ENCODE measurements at regions not wholly inside any gene's neighbourhood (a gene's known extent, or its start where the extent isn't known, plus 50 kb on each side); places are given as distances from the start of the nearest gene placed in this dataset.

DNA sequence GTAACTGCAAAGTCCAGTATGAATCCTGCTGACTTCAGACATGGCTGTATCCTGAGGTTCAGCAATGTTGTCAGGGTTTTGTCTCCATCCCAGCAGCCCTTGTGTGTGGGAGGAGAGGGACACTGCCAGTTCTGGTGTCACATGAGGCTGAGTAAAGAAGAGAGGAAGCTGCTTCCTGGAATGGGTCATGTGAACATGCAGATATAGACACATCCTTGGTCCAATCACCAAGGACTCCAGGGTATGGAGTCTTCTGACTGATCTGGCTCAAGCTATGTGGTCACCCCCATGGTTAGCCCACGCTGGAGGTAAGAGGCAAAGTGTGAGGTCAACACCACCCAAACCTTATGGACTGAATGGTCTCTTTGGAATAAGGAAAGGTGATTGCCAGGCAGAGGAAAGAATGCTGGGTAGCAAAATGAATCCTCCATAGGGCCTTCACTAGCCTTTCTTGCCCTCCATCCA is 134.4 kb upstream of the SLC1A4 start:
- DNase-seq (ENCODE audit: low read depth): peak; percentile 64

DNA sequence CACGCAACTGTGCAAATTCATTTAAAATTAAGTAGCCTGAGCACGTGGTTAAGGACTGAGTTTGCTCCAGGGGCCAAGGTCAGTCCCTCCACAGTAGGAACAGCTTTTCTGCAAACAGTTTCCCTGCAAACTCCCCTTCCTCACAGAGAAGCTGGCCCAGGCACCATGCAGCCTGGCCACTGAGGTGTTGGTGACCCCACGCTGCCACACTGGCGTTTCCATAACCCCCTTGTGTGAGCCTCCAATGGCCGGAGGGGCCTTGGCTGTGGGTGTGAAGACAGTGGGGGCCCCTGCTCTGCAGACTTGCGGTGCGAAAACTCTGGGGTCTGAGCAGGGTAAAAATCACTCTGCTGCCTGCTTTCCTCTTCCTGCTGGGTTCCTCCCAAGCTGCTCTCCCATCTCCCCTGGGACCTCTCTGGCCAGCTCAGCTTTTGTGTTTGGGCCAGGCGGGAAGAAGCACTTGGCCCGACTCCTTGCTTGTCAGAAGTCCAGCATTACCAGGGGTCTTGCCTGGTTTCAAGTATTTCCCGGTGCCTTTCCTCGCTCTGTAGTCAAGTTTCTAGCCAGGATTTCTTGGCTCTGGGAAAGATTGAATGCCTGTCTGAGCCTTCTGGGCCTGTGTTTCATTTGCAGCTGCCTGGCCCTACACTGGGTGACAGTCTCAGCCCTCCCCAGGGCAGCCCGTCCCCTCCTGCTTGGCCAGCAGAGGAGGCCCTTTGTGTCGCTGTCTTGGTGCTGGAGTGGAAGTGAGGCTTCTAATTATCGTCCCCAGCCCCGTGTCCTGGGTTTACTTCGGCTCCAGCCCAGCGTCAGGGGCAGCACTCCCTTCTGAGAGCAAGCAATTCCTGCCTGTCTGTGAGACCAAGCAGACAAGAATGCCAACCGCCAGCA is 131.4 kb upstream of the SLC1A4 start:
- peak; percentile 84 for DNase-seq (ENCODE audit: low read depth)

DNA sequence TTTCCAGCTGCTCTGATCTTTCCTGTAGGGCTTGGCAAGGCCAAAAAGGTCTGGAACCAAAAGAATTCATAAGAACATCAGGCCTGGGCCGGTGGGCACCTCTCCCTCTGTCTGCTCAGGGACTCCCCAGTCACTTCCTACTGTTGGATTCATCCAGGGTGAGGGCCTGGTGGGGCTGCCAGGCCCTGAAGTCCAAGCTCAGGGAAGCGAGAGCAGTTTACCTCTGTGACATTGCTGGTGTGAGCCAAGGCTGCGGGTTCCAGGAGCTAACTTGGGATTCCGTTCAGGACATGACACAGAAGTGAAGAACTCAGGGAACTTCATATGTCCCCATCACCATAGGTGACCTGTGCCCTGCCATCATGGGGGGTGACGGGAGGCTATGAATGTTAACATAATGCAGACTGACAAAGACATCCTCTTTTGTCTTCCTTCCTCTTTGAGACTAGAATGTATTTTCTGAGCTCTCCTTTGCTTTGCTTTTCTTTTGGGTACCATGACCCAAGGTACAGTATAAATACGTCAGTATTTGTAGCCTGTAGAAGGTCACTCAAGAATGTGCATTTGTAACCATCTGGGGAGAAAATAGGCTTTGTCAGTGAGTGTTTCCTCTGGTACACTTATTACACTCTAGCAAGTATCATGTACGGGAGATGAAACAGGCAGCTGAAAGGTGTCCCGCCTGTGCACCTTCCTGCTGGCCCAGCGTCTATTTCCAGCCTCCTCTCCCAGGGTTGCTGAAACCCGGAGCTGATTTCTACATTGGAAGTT is 130.5 kb upstream of the SLC1A4 start:
- no peak for DNase-seq (ENCODE audit: low read depth)

DNA sequence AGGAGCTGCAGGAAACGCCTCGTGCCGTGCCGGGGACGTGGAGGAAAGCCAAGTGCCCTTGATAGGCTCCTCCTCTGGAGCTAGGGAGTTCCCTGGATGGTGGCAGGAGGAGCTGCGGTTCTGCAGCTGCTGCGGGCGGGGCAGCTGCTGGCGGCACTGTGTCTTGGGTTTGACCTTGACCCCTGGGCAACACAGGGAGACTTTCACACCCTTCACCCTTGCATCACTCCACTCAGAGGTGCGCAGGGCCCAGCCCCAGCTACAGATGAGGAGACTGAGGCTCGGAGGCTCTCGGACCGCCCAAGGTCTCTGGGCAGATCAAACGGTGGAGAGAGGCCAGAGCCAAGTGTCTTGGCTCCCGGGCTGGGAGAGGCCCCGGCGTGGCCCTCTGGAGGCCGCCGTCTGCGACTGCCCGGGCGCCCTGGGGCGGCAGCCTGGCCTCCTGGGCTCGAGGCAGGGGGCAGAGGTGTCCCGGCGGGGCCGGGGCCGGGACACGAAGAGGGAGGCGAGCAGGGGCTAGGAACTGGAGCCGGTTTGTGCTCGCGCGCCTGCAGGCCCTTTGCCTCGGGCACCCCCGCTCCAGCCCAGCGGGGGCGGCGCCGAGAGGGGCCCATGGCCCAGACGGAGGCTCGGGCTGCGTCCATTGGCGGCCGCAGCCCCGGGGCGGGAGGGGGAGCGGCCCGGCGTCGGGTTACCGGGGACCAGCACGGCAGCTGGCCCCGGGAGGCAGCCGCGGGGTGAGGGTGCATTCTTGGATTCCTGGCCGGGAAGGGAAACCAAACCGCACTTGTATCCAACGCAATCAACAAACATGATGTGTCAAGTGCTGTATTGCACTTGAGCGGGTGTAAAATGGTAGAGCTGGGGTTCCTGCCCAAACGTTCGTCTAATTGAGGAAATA is 129.6 kb upstream of the SLC1A4 start:
- peak; percentile 99 for DNase-seq (ENCODE audit: low read depth)

DNA sequence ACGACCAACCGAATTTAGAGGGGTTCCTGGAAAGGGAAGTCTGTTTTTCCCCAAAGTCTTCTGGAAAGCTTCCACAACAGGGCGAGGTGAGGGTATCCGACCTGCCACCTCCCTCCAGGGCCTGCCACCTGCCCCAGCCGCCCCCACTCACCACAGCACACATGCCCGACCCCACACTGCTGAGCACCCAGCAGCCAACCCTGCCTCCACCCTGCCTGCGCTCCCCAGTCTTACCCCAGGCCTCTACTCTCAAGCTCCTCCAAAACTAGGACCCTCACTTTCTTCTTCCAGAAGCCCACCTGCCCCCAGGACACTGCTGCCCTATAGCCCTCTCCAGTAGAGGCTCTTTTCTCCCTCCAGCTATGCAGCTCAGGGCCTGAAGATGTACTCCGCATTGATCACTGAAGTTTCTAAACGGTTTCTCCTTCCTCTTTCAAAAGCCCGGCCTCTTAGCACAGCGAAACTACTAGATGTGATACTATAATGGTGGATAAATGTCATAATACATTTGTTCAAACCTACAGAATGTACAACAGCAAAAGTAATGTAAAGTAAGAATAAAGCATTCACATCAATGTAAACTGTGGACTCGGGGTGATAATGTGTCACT is 128.8 kb upstream of the SLC1A4 start:
- DNase-seq (ENCODE audit: low read depth): no peak

DNA sequence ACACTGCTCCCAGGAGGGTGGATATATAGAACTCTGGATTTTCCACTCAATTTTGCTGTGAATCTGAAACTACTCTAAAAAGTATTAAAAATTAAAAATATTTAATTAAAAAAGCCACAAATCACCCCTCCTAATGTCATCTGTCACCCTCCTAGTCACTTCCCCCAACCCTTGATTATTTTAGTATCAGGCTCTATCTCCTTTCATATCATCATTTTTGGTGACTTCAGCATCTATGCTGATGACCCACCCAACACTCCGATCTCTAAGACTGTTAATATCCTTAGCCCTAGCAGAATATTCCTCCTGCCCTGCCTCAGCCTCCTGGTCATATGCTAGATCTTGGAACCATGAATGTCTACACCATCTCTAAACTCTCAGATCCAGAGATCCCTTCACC is 128.3 kb upstream of the SLC1A4 start:
- DNase-seq (ENCODE audit: low read depth): no peak

DNA sequence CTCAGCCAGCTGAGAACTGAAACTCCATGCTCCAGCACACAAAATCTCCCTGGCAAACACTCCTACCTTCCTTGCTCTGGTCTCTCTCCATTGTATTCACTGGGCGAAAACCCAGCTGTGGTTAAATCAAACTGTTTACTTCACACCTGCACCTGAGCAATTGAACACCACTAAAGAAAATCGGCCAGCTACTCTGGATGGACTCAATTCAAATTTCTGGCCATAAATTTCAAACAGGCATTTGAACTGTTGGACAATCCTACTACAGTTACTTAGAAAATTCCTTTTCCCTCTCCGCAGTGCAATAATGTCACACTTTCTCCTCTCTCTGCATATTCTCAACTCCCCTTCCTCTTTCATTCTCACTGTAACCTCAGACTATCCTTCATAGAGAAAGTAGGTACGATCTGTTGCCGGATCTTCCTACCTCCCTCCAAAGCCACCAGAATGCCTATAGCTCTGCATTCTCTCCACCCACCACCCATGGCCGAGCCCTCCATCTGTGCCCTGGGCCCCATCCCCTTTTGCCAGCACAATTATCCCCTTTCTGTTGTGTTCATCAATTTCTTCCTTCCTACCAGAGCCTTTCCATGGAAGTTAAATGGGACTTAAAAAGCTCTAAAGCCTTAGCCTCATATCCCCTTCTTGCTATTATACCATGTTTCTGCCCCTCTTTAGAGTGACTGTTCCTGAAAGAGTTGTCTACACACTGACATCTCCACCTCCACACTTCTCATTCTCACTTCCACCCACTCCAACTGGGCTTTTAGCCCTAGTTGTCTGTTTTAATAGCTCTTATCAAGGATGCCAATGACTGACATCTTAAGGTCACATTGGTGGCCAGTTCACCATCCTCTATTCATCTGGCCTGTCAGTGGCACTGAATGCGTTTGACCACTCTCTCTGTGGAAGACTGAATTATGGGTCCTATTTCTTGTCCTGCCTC is 127.5 kb upstream of the SLC1A4 start:
- no peak for DNase-seq (ENCODE audit: low read depth)

DNA sequence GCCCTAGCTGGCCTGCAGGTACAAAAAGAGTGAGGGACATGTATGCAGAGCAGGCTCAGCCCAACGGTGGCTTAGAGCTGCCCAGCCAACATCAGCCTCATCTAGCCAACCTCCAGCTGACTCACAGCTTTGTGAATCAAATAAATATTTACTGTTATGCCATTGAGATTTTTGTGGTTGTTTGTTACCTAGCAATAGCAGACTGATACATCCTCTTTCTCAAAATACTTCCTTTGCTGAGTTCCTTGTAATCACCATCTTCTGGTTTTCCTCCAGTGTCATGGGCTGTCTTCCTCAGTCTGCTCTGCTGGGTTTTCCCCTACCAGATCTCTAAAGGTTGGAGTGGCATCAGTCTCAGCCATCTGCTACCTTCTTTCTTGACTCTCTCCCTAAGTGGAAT is 126.6 kb upstream of the SLC1A4 start:
- no peak for DNase-seq (ENCODE audit: low read depth)

DNA sequence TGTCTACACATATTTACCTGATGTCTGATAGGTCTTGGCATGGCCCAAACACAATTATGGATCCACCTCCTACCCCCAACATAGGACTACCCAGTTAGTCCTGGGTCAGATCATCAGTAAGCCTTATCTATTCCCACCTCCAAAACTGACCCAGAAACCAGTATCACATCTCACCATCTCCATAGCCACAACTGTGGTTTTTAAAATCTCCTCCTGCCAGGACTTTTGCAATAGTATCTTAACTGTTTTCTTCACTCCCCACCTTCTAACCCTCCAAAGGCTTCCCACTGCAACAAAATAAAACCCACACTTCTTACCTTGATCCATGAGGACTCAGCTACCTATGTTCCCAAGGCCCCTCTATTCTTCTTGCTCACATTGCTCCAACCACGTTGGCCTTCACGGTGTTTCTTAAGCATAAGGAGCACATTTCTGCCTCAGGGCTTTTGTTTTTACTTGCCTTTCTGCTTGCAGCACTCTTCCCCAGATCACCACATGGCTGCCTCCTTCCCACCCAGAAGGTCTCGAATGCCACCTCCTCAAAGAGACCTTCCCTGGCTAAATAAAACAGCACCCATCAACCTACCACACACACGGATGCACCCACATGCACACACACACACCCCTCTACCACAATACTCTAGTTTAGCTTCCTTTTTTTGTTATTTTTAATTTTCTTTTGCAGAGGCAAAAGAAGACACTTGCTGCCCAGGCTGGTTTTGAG is 125.9 kb upstream of the SLC1A4 start:
- no peak for DNase-seq (ENCODE audit: low read depth)

DNA sequence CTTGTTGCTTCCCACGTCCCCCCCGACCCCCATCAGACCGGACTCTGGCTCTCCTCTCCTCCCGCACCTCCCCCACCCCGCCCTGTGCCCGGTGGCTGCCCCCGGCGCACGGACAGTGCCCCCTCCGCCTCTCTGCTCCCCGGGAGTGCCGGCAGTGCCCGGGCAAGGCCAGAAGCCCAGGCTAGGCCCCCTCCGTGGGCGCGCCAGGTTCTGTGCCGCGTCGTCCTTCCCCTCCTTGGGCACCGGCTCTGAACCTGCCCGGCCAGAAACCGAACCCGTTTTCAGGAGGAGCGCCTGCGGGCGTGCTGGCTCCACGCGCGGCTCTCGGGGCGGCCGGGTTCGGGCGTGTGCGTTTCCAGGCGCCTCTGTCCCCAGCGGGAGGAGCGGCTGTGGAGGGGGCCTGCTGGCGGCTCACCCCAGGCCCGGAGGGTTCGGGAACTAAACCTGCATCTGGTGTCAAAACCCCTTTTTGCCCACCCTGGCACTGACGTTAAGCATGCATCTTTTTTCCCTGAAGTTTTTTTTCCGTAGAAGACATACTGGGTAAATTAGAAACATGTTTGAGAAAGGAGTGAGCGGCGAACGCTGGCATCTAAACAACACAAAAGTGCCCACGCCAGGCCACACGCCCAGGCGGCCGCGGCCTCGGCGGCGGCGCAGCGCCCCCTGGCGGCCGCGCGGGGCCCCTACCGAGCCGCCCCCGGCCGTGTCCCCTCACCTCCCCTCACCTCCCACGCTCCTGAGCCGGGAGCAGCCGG is 123.9 kb upstream of the SLC1A4 start:
- DNase-seq (ENCODE audit: low read depth): peak; percentile 62

DNA sequence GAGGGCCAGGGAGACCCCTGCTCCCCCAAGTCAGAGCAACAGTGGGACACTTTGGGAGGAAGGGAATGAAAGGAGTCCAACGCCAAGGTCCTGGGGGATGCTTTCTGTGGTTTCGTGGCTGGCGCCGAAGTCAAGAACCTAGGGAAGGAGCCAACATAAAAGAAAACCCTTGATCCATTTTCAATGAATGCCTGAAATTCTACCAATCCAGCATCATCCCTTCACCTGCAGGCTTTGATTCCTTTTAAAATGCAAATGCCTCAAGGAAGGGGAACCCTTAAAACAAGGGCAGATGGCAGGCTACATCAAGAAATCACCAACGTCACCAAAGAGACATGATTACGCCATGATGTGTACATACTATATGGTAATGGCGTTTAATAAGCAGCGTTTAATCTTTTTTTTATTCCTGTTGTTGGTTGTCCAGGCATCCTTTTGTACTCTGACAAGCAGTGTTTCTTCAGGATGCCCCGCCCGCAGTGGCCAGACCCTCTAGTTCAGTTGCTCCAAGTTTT is 123.3 kb upstream of the SLC1A4 start:
- no peak for DNase-seq (ENCODE audit: low read depth)

DNA sequence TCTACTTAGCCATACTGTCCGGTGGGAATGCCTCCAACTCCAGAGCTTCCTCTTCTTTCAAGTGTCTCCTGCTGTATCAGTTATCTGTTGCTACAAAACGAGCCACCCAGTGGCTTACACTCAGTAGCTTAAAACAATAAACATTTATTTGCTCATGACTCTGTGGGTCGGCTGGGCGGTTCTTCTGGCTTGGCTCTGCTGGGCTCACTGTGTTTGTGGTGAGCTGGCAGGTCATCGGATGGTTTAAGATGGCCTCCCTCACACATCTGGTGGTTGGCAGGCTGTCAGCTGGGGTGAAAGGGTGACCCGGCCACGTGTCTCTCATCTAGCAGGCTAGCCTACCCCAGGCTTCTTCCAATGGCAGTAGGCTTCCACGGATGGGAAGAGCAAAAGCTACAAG is 122.4 kb upstream of the SLC1A4 start:
- peak; percentile 98 for DNase-seq (ENCODE audit: low read depth)

DNA sequence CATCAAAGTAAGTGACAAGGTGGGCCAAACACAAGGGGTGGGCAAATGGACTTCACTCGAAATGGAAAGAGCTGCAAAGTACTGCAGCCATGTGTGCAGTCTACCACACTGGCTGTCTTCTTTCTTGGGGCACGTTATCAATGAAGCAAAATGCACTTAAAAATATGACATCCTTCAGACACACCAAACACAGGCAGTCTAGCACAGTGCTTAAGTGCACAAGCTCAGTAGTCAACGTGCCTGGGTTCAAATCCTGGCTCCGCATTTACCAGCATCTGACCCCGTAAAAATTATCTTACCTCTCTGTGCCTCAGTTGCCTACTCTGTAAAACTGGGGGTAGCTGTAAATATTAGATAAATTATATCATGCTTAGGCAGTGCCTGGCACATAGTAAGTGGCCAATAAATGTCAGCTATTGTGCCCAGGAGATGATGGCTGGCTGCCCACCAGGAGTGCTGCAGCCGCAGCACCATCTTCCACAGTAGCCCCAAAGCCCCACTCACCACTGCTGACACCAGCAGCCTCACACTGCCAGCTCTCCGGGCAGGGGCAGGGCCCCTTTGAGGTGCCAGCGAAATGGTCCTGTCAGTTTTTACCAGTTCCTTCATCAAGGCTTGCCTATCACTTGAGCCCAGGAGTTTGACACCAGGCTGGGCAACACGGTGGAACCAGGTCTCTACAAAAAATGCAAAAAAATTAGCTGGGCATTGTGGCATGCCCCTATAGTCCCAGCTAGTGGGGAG is 121.8 kb upstream of the SLC1A4 start:
- DNase-seq (ENCODE audit: low read depth): no peak

DNA sequence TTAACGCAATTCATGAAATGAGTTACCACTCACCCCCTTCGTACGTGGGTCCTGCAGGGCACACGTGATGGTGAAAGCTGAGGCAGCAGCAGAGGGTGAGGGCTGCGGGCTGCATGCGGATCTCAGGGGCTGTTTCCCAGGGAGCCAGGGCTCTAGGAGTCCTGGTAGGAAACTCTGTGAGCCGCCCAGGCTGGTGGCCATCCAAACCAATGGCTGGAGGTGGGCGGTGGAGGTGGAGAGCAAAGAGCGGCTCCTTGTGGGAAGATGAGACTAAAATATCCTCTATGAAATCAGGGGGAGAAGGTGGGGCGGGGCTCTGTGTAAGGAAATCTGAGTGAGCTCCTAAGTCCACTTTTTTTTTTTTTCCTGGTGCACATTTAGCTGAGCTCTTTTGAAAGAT is 120.1 kb upstream of the SLC1A4 start:
- no peak for DNase-seq (ENCODE audit: low read depth)

DNA sequence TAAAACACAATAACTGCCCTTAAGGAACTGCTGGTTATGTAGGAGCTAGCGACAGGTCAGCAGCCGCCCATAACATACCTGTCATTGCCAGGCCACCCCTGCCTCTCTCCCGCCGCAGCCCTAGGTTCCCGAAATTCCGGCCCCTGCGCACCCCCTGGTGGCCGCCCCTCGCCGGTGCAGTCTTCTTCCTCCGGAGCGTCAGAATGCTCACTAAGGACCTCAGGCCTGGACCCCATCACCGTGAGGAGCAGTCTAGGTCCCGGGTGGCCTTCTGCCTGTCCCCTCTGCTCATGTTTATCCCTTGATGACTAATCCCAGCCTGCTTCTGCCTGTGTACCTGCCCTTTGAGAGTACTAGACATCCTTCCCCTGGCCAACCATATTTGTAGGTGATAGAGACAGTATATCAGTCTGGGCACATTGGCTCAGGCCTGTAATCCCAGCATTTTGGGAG is 115.7 kb upstream of the SLC1A4 start:
- DNase-seq (ENCODE audit: low read depth): peak; percentile 24

DNA sequence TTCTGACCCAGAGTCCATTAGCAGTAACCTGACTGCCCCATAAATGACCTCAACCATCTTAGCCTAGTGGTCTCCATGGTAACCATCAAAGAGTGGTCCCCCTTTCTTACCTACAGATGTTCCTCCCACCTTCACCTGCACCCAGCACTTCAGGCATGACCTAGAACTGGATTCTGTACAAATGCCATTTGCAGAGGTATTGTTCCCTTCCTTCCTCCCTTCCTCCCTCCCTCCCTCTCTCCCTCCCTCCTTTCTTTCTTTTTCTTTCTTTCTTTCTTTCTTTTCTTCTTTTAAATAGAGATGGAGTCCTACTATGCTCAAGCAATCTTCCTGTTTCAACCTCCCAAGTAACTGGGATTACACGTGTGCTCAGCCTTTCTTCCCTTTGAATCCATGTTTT is 114.6 kb upstream of the SLC1A4 start:
- DNase-seq (ENCODE audit: low read depth): no peak

DNA sequence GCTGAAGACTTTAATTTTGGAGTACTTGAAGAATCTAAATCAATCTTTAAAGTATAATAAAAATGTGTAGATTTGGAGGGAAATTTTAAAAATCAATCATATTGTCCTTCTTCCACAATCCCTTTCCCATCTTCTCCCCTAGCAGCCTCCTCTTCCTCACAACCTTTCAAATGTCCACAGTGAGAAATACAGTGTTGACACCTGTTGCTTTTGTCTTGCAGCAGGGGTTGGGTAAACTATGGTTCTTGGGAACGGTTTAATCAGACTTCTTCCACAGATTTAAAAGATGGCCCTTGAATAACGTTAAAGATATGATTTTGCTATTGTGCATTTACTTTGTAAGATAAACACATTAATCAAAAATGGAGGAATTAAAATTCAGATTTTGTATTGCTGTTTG is 113.8 kb upstream of the SLC1A4 start:
- no peak for DNase-seq (ENCODE audit: low read depth)
